Lower leg skin (tissue), 4 donors: ENCODE measurements at regions not wholly inside any gene's neighbourhood (a gene's known extent, or its start where the extent isn't known, plus 50 kb on each side); places are given as distances from the start of the nearest gene placed in this dataset.

Source experiments
- DNase-seq, 2 donors: peaks; one replicate each; pipeline ENCODE4 v3.0.0-alpha.2; 2019; ENCODE audit warnings: low spot score in 2 of 2
- H3K4me3 ChIP-seq: fragments of 200-600 bp; sonication (generic); 2 replicates; pipeline ENCODE4 v1.5.1; 2017; ENCODE audit warnings: mild to moderate bottlenecking, low read depth; ENCODE audit not compliant: poor library complexity, severe bottlenecking
- POLR2A ChIP-seq, 2 donors: fragments of 450-650 bp; IDR thresholded peaks; one replicate each; pipeline ENCODE4 v1.6.1; 2016 to 2017; ENCODE audit warnings: antibody characterized with exemption in 2 of 2, mild to moderate bottlenecking in 1 of 2, moderate library complexity in 1 of 2
- WGBS, 2 donors: methylation state at CpG; one replicate each; pipeline ENCODE4 v1.1.5; 2018; 5-methylcytosine and 5-hydroxymethylcytosine counted together
- intact Hi-C: fragments of 100-400 bp; cut with DNase I; formaldehyde crosslinking; loops from one replicate; pipeline ENCODE4 v1.15.0; 2023; ENCODE audit warnings: low total_unique reads
- TF ChIP-seq, protein P1 (sequence below), 3 donors: fragments of 450-650 bp; IDR thresholded peaks; one replicate each; pipeline ENCODE4 v1.5.1; 2016; ENCODE audit warnings: antibody characterized with exemption in 3 of 3, mild to moderate bottlenecking in 3 of 3, moderate library complexity in 2 of 3

- TF ChIP-seq, protein P1, sequence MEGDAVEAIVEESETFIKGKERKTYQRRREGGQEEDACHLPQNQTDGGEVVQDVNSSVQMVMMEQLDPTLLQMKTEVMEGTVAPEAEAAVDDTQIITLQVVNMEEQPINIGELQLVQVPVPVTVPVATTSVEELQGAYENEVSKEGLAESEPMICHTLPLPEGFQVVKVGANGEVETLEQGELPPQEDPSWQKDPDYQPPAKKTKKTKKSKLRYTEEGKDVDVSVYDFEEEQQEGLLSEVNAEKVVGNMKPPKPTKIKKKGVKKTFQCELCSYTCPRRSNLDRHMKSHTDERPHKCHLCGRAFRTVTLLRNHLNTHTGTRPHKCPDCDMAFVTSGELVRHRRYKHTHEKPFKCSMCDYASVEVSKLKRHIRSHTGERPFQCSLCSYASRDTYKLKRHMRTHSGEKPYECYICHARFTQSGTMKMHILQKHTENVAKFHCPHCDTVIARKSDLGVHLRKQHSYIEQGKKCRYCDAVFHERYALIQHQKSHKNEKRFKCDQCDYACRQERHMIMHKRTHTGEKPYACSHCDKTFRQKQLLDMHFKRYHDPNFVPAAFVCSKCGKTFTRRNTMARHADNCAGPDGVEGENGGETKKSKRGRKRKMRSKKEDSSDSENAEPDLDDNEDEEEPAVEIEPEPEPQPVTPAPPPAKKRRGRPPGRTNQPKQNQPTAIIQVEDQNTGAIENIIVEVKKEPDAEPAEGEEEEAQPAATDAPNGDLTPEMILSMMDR (IDR thresholded peaks at IDR 0.05) = no peak
- no peak for TF ChIP-seq POLR2A (IDR thresholded peaks at IDR 0.05)
- DNase-seq = peak in 1 of 2 donors; percentile 50
- WGBS, 2 donors = 83 to 84% methylated on average over 20 of the region's 20 CpGs
- intact Hi-C loops = no loop called here
- H3K4me3 ChIP-seq = no peak overlapping the region
Observed at GRCh38 chr16:86806181-86806837, 228.0 kb downstream of the FOXL1 start.

- WGBS, 2 donors = 45 to 55% methylated on average over 15 to 22 of the region's 22 CpGs
- intact Hi-C loops = no loop called here
- TF ChIP-seq POLR2A (IDR thresholded peaks at IDR 0.05) = no peak
- no peak overlapping the region for H3K4me3 ChIP-seq
- DNase-seq = peak in 1 of 2 donors; percentile 73
Observed at GRCh38 chr16:86806838-86807351, 228.5 kb downstream of the FOXL1 start.

- no peak for DNase-seq
- WGBS, 2 donors = 74 to 81% methylated on average over 16 to 18 of the region's 18 CpGs
- no peak overlapping the region for H3K4me3 ChIP-seq
- TF ChIP-seq POLR2A (IDR thresholded peaks at IDR 0.05) = no peak
- TF ChIP-seq, protein P1 (IDR thresholded peaks at IDR 0.05) = no peak
- intact Hi-C loops = no loop called here
Observed at GRCh38 chr16:86808863-86809444, 230.6 kb downstream of the FOXL1 start.

- DNase-seq = no peak
- intact Hi-C loops = no loop called here
- WGBS, 2 donors = 63 to 76% methylated on average over 6 to 8 of the region's 8 CpGs
- no peak for TF ChIP-seq POLR2A (IDR thresholded peaks at IDR 0.05)
- TF ChIP-seq, protein P1 (IDR thresholded peaks at IDR 0.05) = no peak
- no peak overlapping the region for H3K4me3 ChIP-seq
Observed at GRCh38 chr16:86809458-86809955, 231.2 kb downstream of the FOXL1 start.

DNA sequence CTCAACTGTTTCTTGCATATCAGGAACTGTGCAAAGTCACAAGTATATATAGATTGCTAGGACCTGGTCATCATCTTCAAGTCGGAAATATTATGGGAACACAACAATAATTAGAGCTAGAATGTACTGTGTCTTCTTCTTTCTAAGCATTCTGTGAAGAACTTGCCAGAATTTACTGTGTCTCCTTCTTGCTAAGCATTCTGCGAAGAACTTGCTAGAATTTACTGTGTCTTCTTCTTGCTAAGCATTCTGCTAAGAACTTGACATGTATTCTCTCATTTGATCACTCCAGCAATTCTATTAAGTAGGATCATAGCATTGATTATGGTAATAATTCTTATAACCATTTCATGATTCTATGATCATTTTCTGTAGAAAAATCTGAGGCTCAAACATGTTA, 231.7 kb downstream of the FOXL1 start:
- 82 to 91% methylated on average over 2 of the region's 2 CpGs for WGBS, 2 donors
- no peak for TF ChIP-seq POLR2A (IDR thresholded peaks at IDR 0.05)
- intact Hi-C loops = no loop called here
- no peak overlapping the region for H3K4me3 ChIP-seq
- no peak for DNase-seq

GRCh38 chr16:86812363-86812970, 234.1 kb downstream of the FOXL1 start:
- 55 to 72% methylated on average over 2 of the region's 2 CpGs for WGBS, 2 donors
- TF ChIP-seq, protein P1 (IDR thresholded peaks at IDR 0.05) = no peak
- TF ChIP-seq POLR2A (IDR thresholded peaks at IDR 0.05) = no peak
- peak in 1 of 2 donors; percentile 73 for DNase-seq

More at GRCh38 chr16:86812363-86812970, 234.1 kb downstream of the FOXL1 start:
- no peak overlapping the region for H3K4me3 ChIP-seq
- intact Hi-C loops = no loop called here
